PC-3 (cell line): ENCODE measurements at regions not wholly inside any gene's neighbourhood (a gene's known extent, or its start where the extent isn't known, plus 50 kb on each side); places are given as distances from the start of the nearest gene placed in this dataset.

Experiments used
- EZH2 ChIP-seq: fragments of 300-600 bp; sonication (generic); IDR thresholded peaks from one replicate; pipeline ENCODE4 v1.6.1; 2017; ENCODE audit warnings: antibody characterized with exemption, mild to moderate bottlenecking, low read length; ENCODE audit not compliant: unreplicated experiment
- TF ChIP-seq, protein P1 (sequence below): fragments of 300-600 bp; sonication (generic); conservative IDR thresholded peaks from 2 replicates; pipeline ENCODE4 v1.5.1; 2017; ENCODE audit warnings: antibody characterized with exemption, low read depth, mild to moderate bottlenecking, low read length

- TF ChIP-seq EZH2 = no peak
- TF ChIP-seq, protein P1, sequence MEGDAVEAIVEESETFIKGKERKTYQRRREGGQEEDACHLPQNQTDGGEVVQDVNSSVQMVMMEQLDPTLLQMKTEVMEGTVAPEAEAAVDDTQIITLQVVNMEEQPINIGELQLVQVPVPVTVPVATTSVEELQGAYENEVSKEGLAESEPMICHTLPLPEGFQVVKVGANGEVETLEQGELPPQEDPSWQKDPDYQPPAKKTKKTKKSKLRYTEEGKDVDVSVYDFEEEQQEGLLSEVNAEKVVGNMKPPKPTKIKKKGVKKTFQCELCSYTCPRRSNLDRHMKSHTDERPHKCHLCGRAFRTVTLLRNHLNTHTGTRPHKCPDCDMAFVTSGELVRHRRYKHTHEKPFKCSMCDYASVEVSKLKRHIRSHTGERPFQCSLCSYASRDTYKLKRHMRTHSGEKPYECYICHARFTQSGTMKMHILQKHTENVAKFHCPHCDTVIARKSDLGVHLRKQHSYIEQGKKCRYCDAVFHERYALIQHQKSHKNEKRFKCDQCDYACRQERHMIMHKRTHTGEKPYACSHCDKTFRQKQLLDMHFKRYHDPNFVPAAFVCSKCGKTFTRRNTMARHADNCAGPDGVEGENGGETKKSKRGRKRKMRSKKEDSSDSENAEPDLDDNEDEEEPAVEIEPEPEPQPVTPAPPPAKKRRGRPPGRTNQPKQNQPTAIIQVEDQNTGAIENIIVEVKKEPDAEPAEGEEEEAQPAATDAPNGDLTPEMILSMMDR = no peak
Observed at GRCh38 chr20:4633379-4633778, 52.9 kb upstream of the PRNP start.
